HepG2 (cell line): ENCODE measurements at regions not wholly inside any gene's neighbourhood (a gene's known extent, or its start where the extent isn't known, plus 50 kb on each side); places are given as distances from the start of the nearest gene placed in this dataset.

ENCODE experiments used
- CHD4 ChIP-seq: fragments of 200-600 bp; sonication (generic); IDR thresholded peaks from 2 replicates; pipeline ENCODE4 v1.7.0; 2017; ENCODE audit warnings: mild to moderate bottlenecking, low read length, borderline replicate concordance
- CREB1 ChIP-seq, 2 experiments: fragments of 450-650 bp in 1 of 2; IDR thresholded peaks; 2 replicates each; pipeline ENCODE4 v1.6.1; 2016 to 2017; ENCODE audit warnings: control low read depth in 1 of 2, mild to moderate bottlenecking in 1 of 2, missing compliant biosample characterization in 1 of 2, missing genetic modification characterization in 1 of 2
- MAFG ChIP-seq: sonication (generic); formaldehyde crosslinking; IDR thresholded peaks from 2 replicates; pipeline ENCODE4 v1.5.1; 2020; ENCODE audit warnings: mild to moderate bottlenecking, missing genetic modification reagents
- ZFYVE20 ChIP-seq: sonication (generic); formaldehyde crosslinking; IDR thresholded peaks from 2 replicates; pipeline ENCODE4 v1.8.0; 2023; ENCODE audit warnings: low read depth, mild to moderate bottlenecking, moderate library complexity, missing genetic modification reagents, borderline replicate concordance

DNA sequence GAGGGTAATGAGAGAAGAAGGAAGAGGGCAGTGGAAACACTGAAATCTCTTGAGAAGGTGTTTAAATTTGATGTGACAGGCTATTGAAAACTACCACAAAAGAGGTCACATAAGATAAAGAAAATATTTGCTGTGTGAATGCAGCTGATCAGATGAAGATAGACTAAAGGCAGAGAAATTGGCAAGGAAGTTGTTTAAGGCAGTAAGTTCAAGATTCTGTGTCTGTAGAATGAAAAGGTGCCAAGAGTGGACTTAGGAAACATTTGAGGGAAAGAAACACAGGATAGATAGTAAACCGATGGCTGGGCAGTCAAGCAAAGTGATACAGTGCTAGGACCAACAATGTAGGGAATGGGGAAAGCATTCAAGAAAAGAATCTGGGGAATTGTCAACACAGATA is 332.3 kb upstream of the MARCKS start:
- TF ChIP-seq CREB1 (IDR thresholded peaks at IDR 0.05) = no peak
- TF ChIP-seq CREB1 (CRISPR knock-in tag; IDR thresholded peaks at IDR 0.05) = no peak
- TF ChIP-seq CHD4 = no peak
- no peak for TF ChIP-seq ZFYVE20 (CRISPR knock-in tag)
- TF ChIP-seq MAFG (CRISPR knock-in tag) = no peak
